HG02623 (cell line): ENCODE measurements at regions not wholly inside any gene's neighbourhood (a gene's known extent, or its start where the extent isn't known, plus 50 kb on each side); places are given as distances from the start of the nearest gene placed in this dataset.
"Not testable (repeated sequence)": the region's sequence is repeated elsewhere in the genome, so short reads cannot be mapped to it uniquely, and the experiment has no call there.

ENCODE experiments used
- ATAC-seq: cut with Tn5 transposase; IDR thresholded peaks from one replicate; pipeline ENCODE4 v1.9.1; 2021; ENCODE audit warnings: moderate library complexity; ENCODE audit not compliant: unreplicated experiment

- no peak for ATAC-seq
Observed at GRCh38 chr15:69876064-69876940, 221.4 kb downstream of the TLE3 start.

- ATAC-seq = not testable (repeated sequence)
Observed at GRCh38 chr15:69879963-69880362, 217.8 kb downstream of the TLE3 start.

GRCh38 chr15:69880571-69881301 lies 217.0 kb downstream of the TLE3 start:
- ATAC-seq = no peak

DNA sequence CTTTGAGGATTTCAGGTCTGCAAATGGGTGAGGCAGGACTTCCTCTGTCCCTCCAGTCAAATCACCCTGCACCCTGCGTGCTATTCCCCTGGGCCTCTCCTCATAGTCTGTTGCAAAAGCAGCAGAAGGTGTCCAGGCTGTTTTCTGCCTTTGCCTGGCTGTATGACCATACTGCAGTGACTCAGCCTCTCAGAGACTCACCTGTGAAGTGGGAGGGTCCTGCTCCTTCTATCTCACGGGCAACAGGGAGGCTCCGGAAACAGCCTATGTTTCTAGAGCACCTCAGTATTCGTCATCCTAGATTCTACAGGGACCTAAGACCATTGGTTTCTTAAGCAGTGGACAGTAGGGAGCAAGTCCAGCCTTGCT lies 216.4 kb downstream of the TLE3 start:
- no peak for ATAC-seq

- peak; percentile 96 for ATAC-seq
Observed at GRCh38 chr15:69881766-69882165, 216.0 kb downstream of the TLE3 start.

GRCh38 chr15:69883306-69883705 lies 214.4 kb downstream of the TLE3 start:
- no peak for ATAC-seq

- ATAC-seq = no peak
Observed at GRCh38 chr15:69885173-69885955, 212.4 kb downstream of the TLE3 start.

GRCh38 chr15:69887009-69887408 lies 210.7 kb downstream of the TLE3 start:
- ATAC-seq = no peak

DNA sequence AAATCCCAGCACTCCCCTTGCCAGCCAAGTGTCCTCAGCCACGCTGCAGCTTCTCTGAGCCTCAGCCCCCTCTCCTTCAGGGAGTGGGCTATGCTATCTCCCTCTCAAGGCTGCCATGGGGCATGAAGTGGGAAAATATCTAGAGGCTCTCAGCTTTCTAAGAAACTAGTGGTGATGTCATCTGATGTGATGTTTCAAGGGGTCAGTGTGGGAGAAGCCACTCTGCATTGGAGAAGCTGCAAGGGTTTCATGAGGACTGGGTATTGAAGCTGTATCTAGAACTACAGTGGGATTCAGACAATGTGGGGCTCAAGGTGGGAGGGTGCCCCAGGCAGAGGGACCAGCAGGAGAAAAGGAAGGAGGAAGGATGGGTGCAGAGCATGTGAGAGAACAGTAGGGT lies 210.2 kb downstream of the TLE3 start:
- no peak for ATAC-seq

DNA sequence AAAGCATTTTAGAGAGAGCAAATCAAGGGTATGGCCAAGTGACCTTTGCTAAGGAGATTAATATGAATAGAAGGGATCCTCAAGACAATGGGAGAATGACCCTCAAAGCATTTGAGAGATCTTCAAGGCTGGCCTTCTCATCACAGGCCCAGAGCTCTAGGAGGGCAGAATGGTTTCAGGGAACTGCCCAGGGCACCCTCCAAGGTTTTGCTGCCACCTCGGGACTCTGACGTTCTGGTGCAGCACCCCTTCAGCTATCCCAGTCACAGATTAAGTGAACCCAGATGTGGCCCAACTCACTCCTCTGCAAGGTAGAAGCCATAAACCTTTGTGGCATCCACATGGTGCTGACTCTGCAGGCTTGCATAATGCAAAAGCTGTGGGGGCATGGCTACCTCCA lies 209.3 kb downstream of the TLE3 start:
- no peak for ATAC-seq

- no peak for ATAC-seq
Observed at GRCh38 chr15:69891070-69891536, 206.6 kb downstream of the TLE3 start.

DNA sequence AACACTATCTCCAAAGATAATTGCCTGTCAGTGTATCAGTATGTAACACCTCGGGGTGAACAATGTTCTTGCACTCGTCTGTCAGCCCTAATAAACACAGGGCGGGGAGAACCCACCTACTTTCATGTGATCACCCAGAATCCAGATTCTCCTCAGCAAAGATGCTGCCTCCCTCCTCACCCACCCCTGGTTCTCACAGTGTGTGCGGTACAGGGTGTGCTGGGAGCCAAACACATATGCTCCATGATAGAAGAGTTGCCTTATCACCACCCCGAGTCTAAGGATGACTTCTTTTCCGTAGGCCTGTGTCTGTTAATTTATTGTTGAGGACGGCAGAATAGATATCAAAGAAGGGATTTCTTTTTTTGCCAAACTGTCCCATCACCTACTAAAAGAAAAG lies 206.1 kb downstream of the TLE3 start:
- ATAC-seq = no peak

- ATAC-seq = no peak
Observed at GRCh38 chr15:69892351-69892750, 205.4 kb downstream of the TLE3 start.

GRCh38 chr15:69893086-69893485 lies 204.6 kb downstream of the TLE3 start:
- ATAC-seq = no peak

DNA sequence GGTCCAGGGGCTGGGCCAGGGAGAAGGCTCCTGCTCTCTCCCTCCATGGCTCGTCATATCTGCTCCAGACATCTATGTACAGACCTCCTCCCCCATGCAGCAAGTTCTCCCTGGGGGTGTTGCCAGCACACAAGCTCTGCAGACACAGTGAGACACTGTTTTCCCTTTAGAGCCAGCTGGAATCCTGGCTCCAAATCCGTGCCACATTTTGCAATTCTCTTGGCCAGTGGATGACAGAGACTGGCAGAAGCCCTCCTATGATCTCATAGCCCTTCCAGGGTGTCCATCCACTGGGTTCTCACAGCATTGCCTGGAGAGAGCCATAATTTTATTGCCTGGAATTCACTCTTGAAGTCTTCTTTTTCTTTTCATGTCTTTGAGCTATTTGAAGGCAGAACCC lies 203.9 kb downstream of the TLE3 start:
- no peak for ATAC-seq

DNA sequence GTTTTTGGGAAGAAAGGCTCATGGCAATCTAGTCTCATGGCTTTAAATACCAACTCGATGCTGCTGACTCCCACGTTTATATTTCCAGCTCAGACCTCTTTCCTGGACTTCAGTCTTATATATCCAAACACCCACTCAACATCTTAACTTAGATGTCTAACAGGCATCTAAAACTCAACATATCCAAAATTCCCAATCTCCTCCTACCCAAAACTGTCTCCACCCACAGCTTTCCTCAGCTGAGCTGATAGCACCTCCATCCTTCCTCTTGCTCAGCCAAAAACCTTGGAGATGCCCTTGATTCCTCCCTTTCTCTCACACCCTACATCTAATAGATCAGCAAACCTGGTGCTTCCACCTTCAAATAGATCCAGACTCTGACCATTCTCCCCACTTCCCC lies 202.5 kb downstream of the TLE3 start:
- ATAC-seq = no peak

DNA sequence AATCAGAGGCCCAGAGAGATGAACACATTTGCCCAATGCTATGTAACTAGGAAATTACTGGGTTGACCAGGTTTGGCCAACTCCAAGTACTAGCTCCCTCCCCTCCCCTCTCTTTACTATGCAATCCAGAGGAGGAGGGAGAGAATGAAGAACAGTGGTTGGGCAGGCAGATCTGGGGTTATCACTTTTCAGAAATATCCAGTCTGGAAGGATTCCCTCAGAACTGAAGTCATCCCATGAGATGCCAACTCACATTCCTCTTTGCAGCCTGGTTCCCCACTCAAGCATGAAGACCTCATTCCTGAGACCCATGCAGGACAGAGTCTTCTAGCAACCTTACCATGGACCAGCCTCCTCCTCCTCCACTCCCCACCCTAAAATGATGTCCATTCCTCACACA lies 201.1 kb downstream of the TLE3 start:
- no peak for ATAC-seq

DNA sequence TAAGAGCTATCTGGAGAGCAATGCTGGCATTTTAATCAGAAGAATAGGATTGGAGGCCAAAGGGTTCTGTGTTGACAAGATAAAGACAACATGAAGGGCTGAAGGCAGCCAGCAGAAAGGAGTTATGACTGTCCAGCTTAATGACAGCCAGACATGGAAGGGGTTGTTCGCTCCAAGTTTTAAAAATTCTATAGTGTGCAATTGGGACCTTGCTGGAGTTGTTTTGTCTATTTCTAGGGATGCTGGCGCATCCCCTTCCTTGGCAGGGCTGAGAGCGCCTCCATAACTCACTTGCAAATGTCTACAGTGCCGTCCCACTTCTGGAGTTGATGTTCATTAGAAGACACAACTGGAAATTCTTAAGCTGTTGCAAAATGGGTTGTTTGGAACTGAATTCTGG lies 200.7 kb downstream of the TLE3 start:
- no peak for ATAC-seq

DNA sequence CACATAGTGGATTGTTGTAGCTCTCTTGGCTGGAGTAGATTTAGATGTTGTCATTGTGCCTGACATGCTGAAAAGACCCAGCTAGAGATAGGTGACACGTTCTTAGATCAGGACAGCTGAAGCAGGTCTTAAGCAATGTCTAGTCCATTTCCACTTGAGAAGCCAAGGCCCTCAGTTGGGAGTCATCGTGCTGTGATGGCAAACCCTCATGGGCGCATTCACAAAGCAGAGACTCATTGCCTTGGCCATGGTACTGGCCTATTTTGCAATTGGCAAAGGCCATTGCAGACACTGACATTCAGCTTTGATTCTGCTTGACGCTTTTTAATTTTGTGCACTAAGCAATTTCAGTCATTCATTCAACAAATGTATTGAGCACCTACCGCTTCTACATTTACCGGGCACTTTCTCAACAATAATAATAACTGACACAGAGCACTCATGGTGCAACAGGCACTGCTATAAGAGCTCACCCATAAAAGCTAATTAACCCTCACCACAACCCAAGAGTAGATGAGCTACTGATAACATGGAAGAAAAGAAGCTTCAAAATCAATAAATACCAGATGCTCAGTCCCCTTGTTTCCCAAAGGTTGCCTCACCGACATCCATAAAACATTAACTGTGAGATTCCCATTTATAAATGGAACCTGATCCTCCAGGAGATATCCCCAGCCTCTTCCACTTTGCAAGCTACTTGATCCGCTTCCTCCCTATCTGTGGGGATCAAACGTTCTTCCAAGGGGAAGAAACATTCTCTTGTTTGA lies 200.1 kb downstream of the TLE3 start:
- ATAC-seq = no peak

GRCh38 chr15:69898243-69898642 lies 199.5 kb downstream of the TLE3 start:
- no peak for ATAC-seq
